H9 (cell line): ENCODE measurements at regions not wholly inside any gene's neighbourhood (a gene's known extent, or its start where the extent isn't known, plus 50 kb on each side); places are given as distances from the start of the nearest gene placed in this dataset.
A peak's percentile ranks its signal among the peaks of the same experiment; 100 is the strongest.
"Not testable (repeated sequence)": the region's sequence is repeated elsewhere in the genome, so short reads cannot be mapped to it uniquely, and the experiment has no call there.

Experiments
- DNase-seq: peaks from one replicate; pipeline ENCODE4 v3.0.0-alpha.2; 2017
- H2AFZ ChIP-seq: one replicate; pipeline ENCODE4 v1.6.1; 2013; ENCODE audit warnings: mild to moderate bottlenecking, low read length, control low read depth, moderate library complexity
- H2AK5ac ChIP-seq: 2 replicates; pipeline ENCODE4 v1.6.1; 2013; ENCODE audit warnings: low read length, control low read depth, mixed read lengths; ENCODE audit not compliant: insufficient read length
- H2BK120ac ChIP-seq: one replicate; pipeline ENCODE4 v1.6.1; 2013; ENCODE audit warnings: low read depth, mild to moderate bottlenecking, low read length, control low read depth, inconsistent platforms; ENCODE audit not compliant: poor library complexity, severe bottlenecking
- H2BK12ac ChIP-seq: 2 replicates; pipeline ENCODE4 v1.6.1; 2013; ENCODE audit warnings: low read length, control low read depth, mixed read lengths, low read depth; ENCODE audit not compliant: insufficient read length
- H2BK15ac ChIP-seq: 2 replicates; pipeline ENCODE4 v1.6.1; 2013; ENCODE audit warnings: low read depth, low read length, control low read depth
- H2BK20ac ChIP-seq: one replicate; pipeline ENCODE4 v1.6.1; 2013; ENCODE audit warnings: low read depth, mild to moderate bottlenecking, low read length, control low read depth, inconsistent platforms; ENCODE audit not compliant: poor library complexity, severe bottlenecking
- H2BK5ac ChIP-seq: 2 replicates; pipeline ENCODE4 v1.6.1; 2013; ENCODE audit warnings: low read length, control low read depth, mixed read lengths; ENCODE audit not compliant: insufficient read length
- H3K14ac ChIP-seq: 2 replicates; pipeline ENCODE4 v1.6.1; 2013; ENCODE audit warnings: low read length, control low read depth; ENCODE audit not compliant: insufficient read depth
- H3K18ac ChIP-seq: 2 replicates; pipeline ENCODE4 v1.6.1; 2013; ENCODE audit warnings: low read depth, mild to moderate bottlenecking, mixed read lengths, low read length, control low read depth; ENCODE audit not compliant: insufficient read length
- H3K23ac ChIP-seq: 2 replicates; pipeline ENCODE4 v1.6.1; 2013; ENCODE audit warnings: low read length, control low read depth, mixed read lengths, low read depth; ENCODE audit not compliant: insufficient read length
- H3K23me2 ChIP-seq: 2 replicates; pipeline ENCODE4 v1.6.1; 2013; ENCODE audit warnings: low read depth, mild to moderate bottlenecking, mixed read lengths, low read length, control low read depth; ENCODE audit not compliant: insufficient read length, poor library complexity, severe bottlenecking
- H3K27ac ChIP-seq: 2 replicates; pipeline ENCODE4 v1.5.1; 2013; ENCODE audit warnings: low read length, control low read depth, mixed read lengths, low read depth; ENCODE audit not compliant: insufficient read length
- H3K27me3 ChIP-seq: 2 replicates; pipeline ENCODE4 v1.6.1; 2013; ENCODE audit warnings: low read length, control low read depth, inconsistent platforms; ENCODE audit not compliant: insufficient read depth
- H3K4ac ChIP-seq: 2 replicates; pipeline ENCODE4 v1.6.1; 2013; ENCODE audit warnings: low read depth, mild to moderate bottlenecking, control low read depth, inconsistent platforms, low read length, moderate library complexity
- H3K4me1 ChIP-seq: 2 replicates; pipeline ENCODE4 v1.6.1; 2013; ENCODE audit warnings: low read length, control low read depth, inconsistent platforms; ENCODE audit not compliant: insufficient read depth
- H3K4me2 ChIP-seq: 2 replicates; pipeline ENCODE4 v1.6.1; 2013; ENCODE audit warnings: low read length, control low read depth, mixed read lengths; ENCODE audit not compliant: insufficient read length, insufficient read depth
- H3K56ac ChIP-seq: 2 replicates; pipeline ENCODE4 v1.6.1; 2013; ENCODE audit warnings: low read depth, mild to moderate bottlenecking, mixed read lengths, low read length, control low read depth; ENCODE audit not compliant: insufficient read length
- H3K79me1 ChIP-seq: 2 replicates; pipeline ENCODE4 v1.6.1; 2013; ENCODE audit warnings: low read depth, mild to moderate bottlenecking, moderate library complexity, low read length, control low read depth, inconsistent platforms; ENCODE audit not compliant: insufficient read depth, poor library complexity, severe bottlenecking
- H3K79me2 ChIP-seq: 2 replicates; pipeline ENCODE4 v1.6.1; 2013; ENCODE audit warnings: low read length, control low read depth, inconsistent platforms; ENCODE audit not compliant: insufficient read depth
- H3K9ac ChIP-seq: 2 replicates; pipeline ENCODE4 v1.6.1; 2013; ENCODE audit warnings: low read length, control low read depth, mixed read lengths; ENCODE audit not compliant: insufficient read length; ENCODE audit errors: extremely low read depth
- H3K9me3 ChIP-seq: one replicate; pipeline ENCODE4 v1.6.1; 2013; ENCODE audit warnings: low read depth, low read length, inconsistent platforms; ENCODE audit not compliant: control insufficient read depth
- H3T11ph ChIP-seq: one replicate; pipeline ENCODE4 v1.6.1; 2013; ENCODE audit warnings: mild to moderate bottlenecking, low read length, control low read depth, inconsistent platforms
- H4K20me1 ChIP-seq: one replicate; pipeline ENCODE4 v1.6.1; 2013; ENCODE audit not compliant: control insufficient read depth, insufficient read length, insufficient read depth
- H4K5ac ChIP-seq: 2 replicates; pipeline ENCODE4 v1.6.1; 2013; ENCODE audit warnings: low read depth, mild to moderate bottlenecking, mixed read lengths, low read length, control low read depth; ENCODE audit not compliant: insufficient read length
- H4K8ac ChIP-seq: replicated peaks from 2 replicates; pipeline ENCODE4 v1.6.1; 2013; ENCODE audit warnings: low read length, control low read depth, mixed read lengths, low read depth; ENCODE audit not compliant: insufficient read length
- H4K91ac ChIP-seq: 2 replicates; pipeline ENCODE4 v1.6.1; 2013; ENCODE audit warnings: low read depth, mild to moderate bottlenecking, moderate library complexity, mixed read lengths, low read length, control low read depth; ENCODE audit not compliant: insufficient read length
- H3K27ac Mint-ChIP-seq, 3 experiments: 2 replicates in 2 of 3; 3 replicates in 1 of 3; pipeline ENCODE4 v1.8.0; 2020 to 2021; ENCODE audit warnings: mixed read lengths in 3 of 3, mild to moderate bottlenecking in 1 of 3, moderate library complexity in 1 of 3
- H3K27me3 Mint-ChIP-seq: 2 replicates; pipeline ENCODE4 v1.8.0; 2021; ENCODE audit warnings: low read depth, mild to moderate bottlenecking, moderate library complexity, mixed read lengths
- H3K36me3 Mint-ChIP-seq, 3 experiments: 2 replicates in 2 of 3; 3 replicates in 1 of 3; pipeline ENCODE4 v1.8.0; 2020 to 2021; ENCODE audit warnings: low read depth in 3 of 3, mixed read lengths in 3 of 3; ENCODE audit not compliant: insufficient read depth in 1 of 3
- H3K4me1 Mint-ChIP-seq, 2 experiments: 2 replicates each; pipeline ENCODE4 v1.8.0; 2020; ENCODE audit warnings: mixed read lengths in 2 of 2
- H3K4me3 Mint-ChIP-seq, 2 experiments: 2 replicates in 1 of 2; 3 replicates in 1 of 2; pipeline ENCODE4 v1.8.0; 2020 to 2021; ENCODE audit warnings: mild to moderate bottlenecking in 2 of 2, mixed read lengths in 2 of 2, moderate library complexity in 1 of 2
- H3K9me3 Mint-ChIP-seq, 2 experiments: 2 replicates in 1 of 2; 3 replicates in 1 of 2; pipeline ENCODE4 v1.8.0; 2020; ENCODE audit warnings: mild to moderate bottlenecking in 2 of 2, mixed read lengths in 2 of 2, moderate library complexity in 1 of 2
- CTCF ChIP-seq: fragments of 200-600 bp; sonication (generic); conservative IDR thresholded peaks from 3 replicates; pipeline ENCODE4 v1.8.0; 2021; ENCODE audit warnings: antibody characterized with exemption, mild to moderate bottlenecking
- WGBS: extraction: QIAGEN DNeasy Blood & Tissue Kit; methylation state at CpG from one replicate; pipeline ENCODE4 v1.1.7; 2013; ENCODE audit warnings: missing lambda C conversion rate, low lambda C conversion rate, mixed read lengths; ENCODE audit not compliant: insufficient read length; ENCODE audit errors: extremely low coverage; 5-methylcytosine and 5-hydroxymethylcytosine counted together

DNA sequence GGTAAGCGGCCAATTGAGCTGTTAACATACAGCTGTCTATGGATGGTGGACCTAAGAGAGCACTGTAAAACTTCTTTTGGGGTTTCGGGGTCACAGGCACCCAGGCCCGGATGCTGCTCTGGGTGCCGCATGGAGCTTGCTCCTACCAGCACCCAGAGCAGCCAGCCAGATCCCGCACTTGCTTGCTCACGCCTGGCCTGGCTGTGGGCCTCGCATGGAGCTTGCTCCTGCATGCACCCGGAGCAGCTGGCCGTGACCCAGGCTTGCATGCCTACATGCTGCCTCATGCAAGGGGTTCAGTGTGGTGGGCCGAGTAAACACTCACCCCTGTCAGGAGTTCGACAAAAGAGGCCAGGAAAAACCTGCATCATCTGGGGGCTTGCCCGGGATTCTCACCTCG is 896.9 kb downstream of the SORCS1 start:
- Histone ChIP-seq H4K5ac (no peak overlapping the region), H2AK5ac (no peak overlapping the region), H3K18ac (no peak overlapping the region), H3K79me2 (no peaks in the 10 kb centered on the region), H3K79me1 (no peaks in the 10 kb centered on the region), H2BK15ac (no peak overlapping the region), H3K23ac (no peak overlapping the region), H3K56ac (no peak overlapping the region), H3K23me2 (no peaks in the 10 kb centered on the region), H4K8ac (no peak overlapping the region), H3K14ac (no peak overlapping the region), H2AFZ (no peak overlapping the region), H2BK20ac (no peak overlapping the region), H3K9me3 (no peaks in the 10 kb centered on the region), H3T11ph (no peak overlapping the region), H2BK12ac (no peak overlapping the region), H4K20me1 (no peaks in the 10 kb centered on the region), H3K9ac (no peak overlapping the region), H3K27ac (no peak overlapping the region), H3K4me2 (no peak overlapping the region), H3K27me3 (no peaks in the 10 kb centered on the region), H3K4me1 (no peaks in the 10 kb centered on the region), H2BK5ac (no peak overlapping the region), H2BK120ac (no peak overlapping the region), H3K4ac (no peak overlapping the region), H4K91ac (no peak overlapping the region)
- peak overlapping the region in 1 of 3 experiments; percentile 44; a peak in 1 of 7 replicates for H3K27ac Mint-ChIP-seq
- no peaks in the 10 kb centered on the region for H3K27me3 Mint-ChIP-seq
- H3K36me3 Mint-ChIP-seq = no peaks in the 10 kb centered on the region
- no peak for TF ChIP-seq CTCF
- peaks cover 0 to 8% of the 10 kb centered on the region in 2 experiments; a peak in 2 of 4 replicates for H3K4me1 Mint-ChIP-seq
- H3K4me3 Mint-ChIP-seq = no peak overlapping the region
- no peak for DNase-seq
- WGBS = no CpG with 5 or more reads among the region's 13 CpGs
- no peaks in the 10 kb centered on the region for H3K9me3 Mint-ChIP-seq

- not testable (repeated sequence) for H3K4ac ChIP-seq, H3K18ac ChIP-seq, H2BK20ac ChIP-seq, H3K4me1 Mint-ChIP-seq, H3T11ph ChIP-seq, H3K23ac ChIP-seq, H4K8ac ChIP-seq, H3K36me3 Mint-ChIP-seq, H4K91ac ChIP-seq, H3K27me3 ChIP-seq, H3K27ac ChIP-seq, H2BK120ac ChIP-seq, H3K9me3 ChIP-seq, H3K4me2 ChIP-seq, H2BK15ac ChIP-seq, H3K4me3 Mint-ChIP-seq, H3K14ac ChIP-seq, H2AK5ac ChIP-seq, H3K56ac ChIP-seq, H4K20me1 ChIP-seq, H3K9me3 Mint-ChIP-seq, H4K5ac ChIP-seq, H3K27me3 Mint-ChIP-seq, H3K4me1 ChIP-seq, H3K79me1 ChIP-seq, H3K27ac Mint-ChIP-seq, H3K9ac ChIP-seq, H2AFZ ChIP-seq, H3K23me2 ChIP-seq, H2BK12ac ChIP-seq, H2BK5ac ChIP-seq, H3K79me2 ChIP-seq
- DNase-seq = peak; percentile 29
- WGBS = no CpG with 5 or more reads among the region's 6 CpGs
These were observed 907.1 kb downstream of the SORCS1 start for GRCh38 chr10:106257432-106257831.
